K562 (cell line): ENCODE measurements at regions not wholly inside any gene's neighbourhood (a gene's known extent, or its start where the extent isn't known, plus 50 kb on each side); places are given as distances from the start of the nearest gene placed in this dataset.

ENCODE experiments used
- REST ChIP-seq, 2 experiments: fragments of 450-650 bp; formaldehyde crosslinking in 1 of 2; IDR thresholded peaks; 2 replicates each; pipeline versions ENCODE4 v1.4.0 to v1.6.1; 2014 to 2020; ENCODE audit warnings: mild to moderate bottlenecking in 2 of 2, borderline replicate concordance in 1 of 2, low read depth in 1 of 2
- SOX6 ChIP-seq: fragments of 450-650 bp; IDR thresholded peaks from 2 replicates; pipeline ENCODE4 v1.6.1; 2014; ENCODE audit warnings: mild to moderate bottlenecking
- ZNF280B ChIP-seq: fragments of 250-450 bp; sonication (Bioruptor Pico); IDR thresholded peaks from 2 replicates; pipeline ENCODE4 v1.5.1; 2021; ENCODE audit warnings: mild to moderate bottlenecking

GRCh38 chr16:54482892-54483574, 196.4 kb upstream of the IRX3 start (continued):
- TF ChIP-seq REST (IDR thresholded peaks at IDR 0.05; ENCODE audit: borderline replicate concordance) (no peak), REST (CRISPR knock-in tag; IDR thresholded peaks at IDR 0.05; ENCODE audit: low read depth) (no peak), ZNF280B (CRISPR knock-in tag) (no peak), SOX6 (no peak)
- TF ChIP-seq, all 486 proteins: peak for 0
